Pancreas (tissue), 10 donors: ENCODE measurements at regions not wholly inside any gene's neighbourhood (a gene's known extent, or its start where the extent isn't known, plus 50 kb on each side); places are given as distances from the start of the nearest gene placed in this dataset.

Experiments
- ATAC-seq, 4 donors: fragments of 200-7000 bp; cut with Tn5 transposase; one replicate each; pipeline versions ENCODE4 v1.8.0 to v1.9.1; 2020; ENCODE audit warnings: mild to moderate bottlenecking in 4 of 4, moderate library complexity in 4 of 4
- DNase-seq, 6 donors: peaks; one replicate each; pipeline ENCODE4 v3.0.0-alpha.2; 2020
- FAIRE-seq: peaks from 2 replicates; lab custom pipeline; 2012; peaks lifted over from hg19 to GRCh38; lab: Jason Lieb, UNC
- H3K27ac ChIP-seq, 4 donors: fragments of 200-600 bp; sonication (generic); 1 replicate in 3 of 4; 2 replicates in 1 of 4; pipeline versions ENCODE4 v1.5.0 to v1.8.0; 2020
- H3K27me3 ChIP-seq, 4 donors: fragments of 200-600 bp; one replicate each; pipeline ENCODE4 v1.8.0; 2021
- H3K36me3 ChIP-seq, 3 donors: fragments of 200-600 bp; sonication (generic) in 1 of 3; one replicate each; pipeline versions ENCODE4 v1.5.0 to v1.8.0; 2020 to 2021
- H3K4me1 ChIP-seq, 3 donors: fragments of 200-600 bp; one replicate each; pipeline ENCODE4 v1.8.0; 2021
- H3K4me3 ChIP-seq, 4 donors: fragments of 200-600 bp; sonication (generic) in 2 of 4; one replicate each; pipeline versions ENCODE4 v1.5.0 to v1.8.0; 2020 to 2021
- H3K9me3 ChIP-seq, 4 donors: fragments of 200-600 bp; one replicate each; pipeline ENCODE4 v1.8.0; 2021
- WGBS, 2 donors: extraction: QIAGEN DNeasy Blood & Tissue Kit; methylation state at CpG; one replicate each; pipeline ENCODE4 v1.1.7; 2013; 5-methylcytosine and 5-hydroxymethylcytosine counted together
- intact Hi-C, 3 donors: fragments of 100-400 bp; cut with DNase I; formaldehyde crosslinking; loops; one replicate each; pipeline versions ENCODE4 v1.11.1 to v1.14.2; 2022
- TF ChIP-seq, protein P1 (sequence below), 4 donors: fragments of 200-600 bp; sonication (generic) in 3 of 4; IDR thresholded peaks; one replicate each; pipeline versions ENCODE4 v1.5.0 to v1.8.0; 2021; ENCODE audit warnings: antibody characterized with exemption in 4 of 4
- donor health status: healthy with polysubstance abuse.
- donor health status: DM: no; HTN: no; CAD: no; lungs with moderate emphysema.
- donor health status: DM: no; HTN: no; CAD: no.
- donor health status: control.
- donor health status: control.
- donor health status: Bipolar disorder and iron deficiency.
- donor health status: DM: yes; HTN: yes; CAD: no.
- donor health status: DM: no; HTN: no; CAD: no.
- donor health status: DM: no; HTN: no; CAD: no.
- donor health status: DM: yes; HTN: yes; CAD: no.

DNA sequence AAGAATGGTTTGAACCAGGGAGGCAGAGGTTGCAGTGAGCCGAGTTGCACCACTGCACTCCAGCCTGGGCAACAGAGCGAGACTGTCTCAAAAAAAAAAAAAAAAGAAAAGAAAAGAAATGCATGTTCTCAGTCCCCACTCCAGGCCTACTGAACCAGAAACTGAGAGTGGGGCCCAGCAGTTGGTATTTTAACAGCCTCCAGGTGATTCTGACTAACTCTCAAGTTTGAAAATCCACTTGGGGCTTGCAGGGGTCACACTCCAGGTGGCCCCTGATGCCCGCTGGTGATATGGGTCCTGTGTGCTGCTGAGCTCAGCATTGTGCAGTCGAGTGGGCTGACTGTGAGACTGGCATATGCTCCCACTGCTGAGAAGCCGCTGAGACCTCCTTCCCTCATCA, 133.7 kb upstream of the C2CD4B start:
- ATAC-seq, result no peak
- H3K4me1 ChIP-seq, result peaks cover 4 to 26% (median 11%) of the 10 kb centered on the region in 3 donors
- no peak overlapping the region for H3K27ac ChIP-seq
- no peaks in the 10 kb centered on the region for H3K9me3 ChIP-seq
- no peaks in the 10 kb centered on the region for H3K27me3 ChIP-seq
- no peak for FAIRE-seq
- H3K4me3 ChIP-seq, result no peak overlapping the region
- intact Hi-C loops, result no loop called here
- TF ChIP-seq, protein P1, sequence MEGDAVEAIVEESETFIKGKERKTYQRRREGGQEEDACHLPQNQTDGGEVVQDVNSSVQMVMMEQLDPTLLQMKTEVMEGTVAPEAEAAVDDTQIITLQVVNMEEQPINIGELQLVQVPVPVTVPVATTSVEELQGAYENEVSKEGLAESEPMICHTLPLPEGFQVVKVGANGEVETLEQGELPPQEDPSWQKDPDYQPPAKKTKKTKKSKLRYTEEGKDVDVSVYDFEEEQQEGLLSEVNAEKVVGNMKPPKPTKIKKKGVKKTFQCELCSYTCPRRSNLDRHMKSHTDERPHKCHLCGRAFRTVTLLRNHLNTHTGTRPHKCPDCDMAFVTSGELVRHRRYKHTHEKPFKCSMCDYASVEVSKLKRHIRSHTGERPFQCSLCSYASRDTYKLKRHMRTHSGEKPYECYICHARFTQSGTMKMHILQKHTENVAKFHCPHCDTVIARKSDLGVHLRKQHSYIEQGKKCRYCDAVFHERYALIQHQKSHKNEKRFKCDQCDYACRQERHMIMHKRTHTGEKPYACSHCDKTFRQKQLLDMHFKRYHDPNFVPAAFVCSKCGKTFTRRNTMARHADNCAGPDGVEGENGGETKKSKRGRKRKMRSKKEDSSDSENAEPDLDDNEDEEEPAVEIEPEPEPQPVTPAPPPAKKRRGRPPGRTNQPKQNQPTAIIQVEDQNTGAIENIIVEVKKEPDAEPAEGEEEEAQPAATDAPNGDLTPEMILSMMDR (IDR thresholded peaks at IDR 0.05), result no peak
- no peak for DNase-seq
- WGBS, 2 donors, result 94 to 96% methylated on average over 5 of the region's 5 CpGs
- no peaks in the 10 kb centered on the region for H3K36me3 ChIP-seq

DNA sequence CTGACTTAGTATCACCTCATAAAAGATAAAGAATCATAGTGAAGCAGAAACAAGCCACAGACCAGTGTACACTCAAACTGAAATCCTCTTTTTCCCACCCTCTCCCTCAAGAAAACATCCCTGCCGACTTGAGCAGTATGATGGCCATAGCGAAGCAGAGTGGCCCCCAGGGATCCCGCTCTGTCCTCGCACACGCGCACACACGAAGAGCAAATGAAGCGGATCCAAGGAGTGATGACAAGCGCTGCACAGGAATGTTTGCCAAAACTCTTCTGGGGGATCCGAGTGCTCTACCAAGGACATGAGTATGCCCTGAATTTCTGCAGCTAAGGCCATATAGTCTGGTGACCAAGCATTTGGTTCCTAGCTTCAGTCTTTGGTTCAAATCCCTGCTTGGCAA, 134.5 kb upstream of the C2CD4B start:
- no peak for DNase-seq
- Histone ChIP-seq H3K27me3 (no peaks in the 10 kb centered on the region), H3K27ac (no peak overlapping the region), H3K4me3 (no peak overlapping the region), H3K36me3 (no peaks in the 10 kb centered on the region), H3K4me1 (peaks cover 4 to 26% (median 11%) of the 10 kb centered on the region in 3 donors), H3K9me3 (no peaks in the 10 kb centered on the region)
- no peak for ATAC-seq
- intact Hi-C loops, result no loop called here
- no peak for FAIRE-seq
- 96 to 97% methylated on average over 10 of the region's 10 CpGs for WGBS, 2 donors
- TF ChIP-seq, protein P1 (IDR thresholded peaks at IDR 0.05), result no peak

DNA sequence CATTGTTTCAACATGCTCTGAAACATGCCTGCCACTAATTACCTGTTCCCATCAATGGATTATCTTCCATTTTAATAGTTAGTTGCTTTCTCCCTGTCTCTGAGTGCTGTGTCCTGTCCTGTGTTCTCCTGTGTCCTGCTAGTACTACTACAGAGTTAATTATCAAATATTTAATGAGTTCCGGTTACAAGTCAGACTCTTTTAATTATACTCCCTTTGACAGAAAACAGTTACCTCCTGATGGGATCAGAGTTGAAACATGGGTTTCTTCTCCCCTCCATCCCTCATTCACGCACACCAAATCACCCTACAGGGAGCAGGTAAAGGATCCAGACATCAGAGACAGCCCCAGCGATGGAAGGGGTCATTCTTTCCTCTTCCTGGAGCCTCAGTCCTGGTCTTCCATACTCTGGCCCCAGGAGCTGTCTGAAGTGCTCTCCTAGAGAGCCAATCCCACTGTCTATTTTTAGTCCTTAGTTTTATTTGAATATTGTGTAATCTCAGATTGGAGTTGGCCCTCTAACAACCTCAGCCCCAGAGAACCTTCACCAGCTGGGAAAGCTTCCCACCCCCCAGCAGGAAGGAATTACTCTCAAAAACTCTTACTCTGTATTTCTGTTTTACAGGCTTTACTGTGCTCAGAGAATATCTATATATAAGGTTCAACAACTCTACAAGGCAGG, 137.0 kb upstream of the C2CD4B start:
- no peaks in the 10 kb centered on the region for H3K27me3 ChIP-seq
- TF ChIP-seq, protein P1 (IDR thresholded peaks at IDR 0.05), result no peak
- peak in 4 of 6 donors; percentile 36 to 59 (median 48) for DNase-seq
- no peaks in the 10 kb centered on the region for H3K9me3 ChIP-seq
- peak; percentile 84 to 91 (median 86) for ATAC-seq
- H3K36me3 ChIP-seq, result no peaks in the 10 kb centered on the region
- H3K4me1 ChIP-seq, result peaks cover 4 to 30% (median 15%) of the 10 kb centered on the region in 3 donors
- H3K27ac ChIP-seq, result peak overlapping the region in 2 of 4 donors; percentile 37 to 59
- H3K4me3 ChIP-seq, result peak overlapping the region in 2 of 4 donors; percentile 6 to 16
- WGBS, 2 donors, result 18 to 26% methylated on average over 3 of the region's 3 CpGs
- FAIRE-seq, result no peak
- intact Hi-C loops, result no loop called here

DNA sequence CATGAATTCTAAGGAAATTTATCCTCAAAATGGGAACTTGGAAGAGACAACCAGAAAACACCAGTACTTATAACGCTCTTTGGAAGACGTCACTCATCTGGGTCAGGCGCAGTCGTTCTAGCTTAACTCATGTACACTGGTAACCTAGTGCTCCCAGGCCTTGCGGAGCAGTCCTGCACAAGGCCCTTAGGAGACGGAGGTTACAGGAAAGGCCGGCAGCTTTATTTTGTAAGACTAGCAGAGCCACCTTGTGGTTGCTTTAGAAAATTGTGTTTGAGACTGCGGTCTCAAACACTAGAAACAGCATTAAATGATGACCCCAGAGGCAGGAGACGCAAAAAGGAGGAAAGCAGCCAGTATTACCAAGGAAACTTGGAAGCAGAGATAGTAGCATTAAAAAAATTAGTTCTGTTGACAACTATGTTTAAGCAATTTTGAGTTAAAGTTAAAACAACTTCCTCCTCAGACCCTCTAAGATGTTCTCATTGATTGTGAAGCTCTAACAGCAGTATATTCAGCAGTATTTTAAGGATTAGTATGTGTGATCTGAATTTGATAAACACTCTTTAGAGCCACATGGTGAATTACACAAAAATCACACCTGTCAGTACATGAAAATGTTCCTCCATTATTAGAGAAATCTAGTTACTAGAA, 141.9 kb upstream of the C2CD4B start:
- Histone ChIP-seq H3K9me3 (no peaks in the 10 kb centered on the region), H3K36me3 (no peaks in the 10 kb centered on the region), H3K27ac (peak overlapping the region in 1 of 4 donors; percentile 68), H3K27me3 (no peaks in the 10 kb centered on the region), H3K4me3 (no peak overlapping the region), H3K4me1 (peaks cover 4 to 15% (median 13%) of the 10 kb centered on the region in 3 donors)
- 5 to 6% methylated on average over 9 of the region's 9 CpGs for WGBS, 2 donors
- peak; percentile 83 to 94 (median 92) for ATAC-seq
- FAIRE-seq, result peak; percentile 54
- peak in 5 of 6 donors; percentile 57 to 74 (median 67) for DNase-seq
- intact Hi-C loops, result no loop called here
- TF ChIP-seq, protein P1 (IDR thresholded peaks at IDR 0.05), result peak; percentile 34 to 55 (median 52)

DNA sequence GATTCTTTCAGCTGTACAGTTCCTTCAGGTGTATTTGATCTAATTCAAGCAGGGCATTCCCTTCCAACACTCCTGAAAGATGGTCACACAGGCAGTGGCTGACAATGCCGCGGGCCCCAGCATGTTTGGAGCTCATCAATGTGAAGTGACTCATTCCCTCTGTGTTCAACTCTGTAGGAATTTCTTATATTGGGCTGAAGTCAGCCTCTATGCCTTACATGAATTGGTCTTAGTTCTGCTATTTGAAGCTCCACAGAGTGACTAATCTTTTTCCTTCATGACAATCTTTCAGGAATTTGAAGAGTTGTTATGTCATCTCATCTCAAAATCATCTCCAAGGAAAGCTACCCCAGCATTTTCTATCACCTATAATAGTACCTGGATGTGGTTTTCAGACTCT, 142.5 kb upstream of the C2CD4B start:
- peaks cover 4 to 9% (median 9%) of the 10 kb centered on the region in 3 donors for H3K4me1 ChIP-seq
- FAIRE-seq, result no peak
- intact Hi-C loops, result no loop called here
- no peaks in the 10 kb centered on the region for H3K36me3 ChIP-seq
- ATAC-seq, result no peak
- TF ChIP-seq, protein P1 (IDR thresholded peaks at IDR 0.05), result no peak
- no peaks in the 10 kb centered on the region for H3K27me3 ChIP-seq
- WGBS, 2 donors, result 95 to 96% methylated on average over 2 of the region's 2 CpGs
- no peak overlapping the region for H3K4me3 ChIP-seq
- DNase-seq, result no peak
- H3K27ac ChIP-seq, result no peak overlapping the region
- no peaks in the 10 kb centered on the region for H3K9me3 ChIP-seq
